ENCODE measurements at regions not wholly inside any gene's neighbourhood (a gene's known extent, or its start where the extent isn't known, plus 50 kb on each side); places are given as distances from the start of the nearest gene placed in this dataset.

GRCh38 chr1:23639460-23640095 lies 52.0 kb upstream of the RPL11 start:
- no peak for DNase-seq

GRCh38 chr1:23638786-23639241 lies 52.8 kb upstream of the RPL11 start:
- no peak for DNase-seq

- no peak for DNase-seq
These were observed 53.4 kb upstream of the RPL11 start for GRCh38 chr1:23638188-23638619.

- no peak for DNase-seq
These were observed 55.6 kb upstream of the RPL11 start for GRCh38 chr1:23636009-23636408.

DNA sequence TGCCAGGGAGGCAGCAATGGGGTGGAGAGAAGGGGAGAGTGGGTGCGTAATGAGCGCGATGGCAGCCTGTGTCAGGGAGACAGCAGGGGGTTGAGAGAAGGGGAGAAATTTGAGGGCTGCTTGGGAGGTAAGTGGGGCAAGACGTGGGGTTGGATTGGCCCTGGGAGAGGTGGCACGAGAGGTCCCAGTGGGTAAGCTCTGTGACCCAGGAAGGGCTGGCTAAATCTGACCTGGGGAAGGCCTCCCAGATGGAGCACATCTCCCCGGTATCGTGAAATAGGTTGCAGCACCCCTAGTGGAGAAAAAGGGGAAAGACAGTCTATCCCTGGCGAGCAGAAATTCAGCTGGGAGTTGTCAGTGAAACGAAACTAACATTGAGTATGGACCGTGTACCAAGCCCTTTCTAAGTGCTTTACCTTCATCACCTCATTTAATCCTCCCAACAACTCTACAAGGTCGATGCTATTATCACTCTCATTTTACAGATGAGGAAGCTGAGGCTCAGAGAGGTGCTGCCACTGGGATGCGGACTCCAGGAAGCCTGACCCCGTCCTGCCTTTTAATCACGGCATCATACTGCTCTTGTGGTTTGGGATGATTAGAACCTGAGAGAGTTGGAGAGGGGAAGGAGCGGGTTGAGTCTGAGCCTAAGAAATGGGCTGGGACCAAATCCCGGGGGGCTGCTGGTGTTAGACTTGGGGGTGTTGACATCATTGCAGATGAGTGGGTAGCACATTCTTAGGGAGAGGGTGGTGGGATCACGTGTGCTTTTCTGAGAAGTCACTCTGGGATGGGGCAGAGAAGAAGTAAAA lies 56.6 kb upstream of the RPL11 start:
- DNase-seq: peak in 1 of 2 experiments; percentile 43

GRCh38 chr1:23634518-23634839 lies 57.1 kb upstream of the RPL11 start:
- no peak for DNase-seq

DNA sequence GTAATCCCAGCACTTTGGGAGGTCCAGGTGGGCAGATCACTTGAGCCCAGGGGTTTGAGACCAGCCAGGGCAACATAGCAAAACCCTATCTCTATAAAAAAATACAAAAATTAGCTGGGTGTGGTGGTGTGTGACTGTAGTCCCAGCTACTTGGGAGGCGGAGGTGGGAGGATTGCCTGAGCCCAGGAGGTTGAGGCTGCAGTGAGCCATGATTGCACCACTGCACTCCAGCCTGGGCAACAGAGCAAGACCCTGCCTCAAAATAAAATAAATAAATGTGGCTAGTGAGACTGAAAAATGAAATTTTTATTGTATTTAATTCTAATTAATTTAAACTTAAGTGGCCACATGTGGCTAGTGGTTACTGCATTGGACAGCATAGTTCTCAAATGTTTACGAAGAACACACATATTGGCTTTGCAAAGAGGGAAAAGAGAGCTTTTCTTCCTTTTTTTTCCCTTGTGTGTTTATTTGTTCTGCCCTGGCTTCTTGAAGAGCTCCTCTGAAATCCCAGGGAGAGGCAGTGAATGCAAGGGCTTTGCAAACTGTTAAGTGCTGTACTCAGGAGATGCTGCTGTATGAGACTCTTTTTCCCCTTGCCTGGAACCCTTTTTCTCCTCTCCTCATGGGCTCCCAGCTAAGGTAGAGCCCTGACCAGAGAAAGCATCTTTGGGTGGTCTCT lies 59.0 kb upstream of the RPL11 start:
- no peak for DNase-seq

- DNase-seq: no peak
These were observed 61.8 kb upstream of the RPL11 start for GRCh38 chr1:23629708-23630290.

DNA sequence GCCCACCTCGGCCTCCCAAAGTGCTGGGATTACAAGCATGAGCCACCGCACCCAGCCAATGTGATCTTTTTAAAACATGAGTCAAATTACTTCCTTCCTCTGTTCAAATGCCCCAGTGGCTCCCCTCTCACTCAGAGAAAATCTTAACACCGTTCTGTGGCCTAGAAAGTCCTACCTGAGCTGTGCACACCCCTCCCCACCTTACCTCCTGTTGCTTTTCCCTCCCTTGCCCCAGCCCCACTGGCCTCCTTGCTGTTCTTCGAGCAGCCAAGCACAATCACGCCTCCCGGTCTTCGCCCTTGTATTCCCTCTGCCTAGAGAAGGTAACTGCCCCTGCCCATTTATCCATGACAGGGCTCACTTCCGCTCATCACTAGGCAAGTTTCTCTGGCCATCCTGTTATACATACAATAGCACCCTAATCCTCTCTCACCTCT lies 62.6 kb upstream of the RPL11 start:
- no peak for DNase-seq

- no peak for DNase-seq
These were observed 64.4 kb upstream of the RPL11 start for GRCh38 chr1:23627069-23627735.

DNA sequence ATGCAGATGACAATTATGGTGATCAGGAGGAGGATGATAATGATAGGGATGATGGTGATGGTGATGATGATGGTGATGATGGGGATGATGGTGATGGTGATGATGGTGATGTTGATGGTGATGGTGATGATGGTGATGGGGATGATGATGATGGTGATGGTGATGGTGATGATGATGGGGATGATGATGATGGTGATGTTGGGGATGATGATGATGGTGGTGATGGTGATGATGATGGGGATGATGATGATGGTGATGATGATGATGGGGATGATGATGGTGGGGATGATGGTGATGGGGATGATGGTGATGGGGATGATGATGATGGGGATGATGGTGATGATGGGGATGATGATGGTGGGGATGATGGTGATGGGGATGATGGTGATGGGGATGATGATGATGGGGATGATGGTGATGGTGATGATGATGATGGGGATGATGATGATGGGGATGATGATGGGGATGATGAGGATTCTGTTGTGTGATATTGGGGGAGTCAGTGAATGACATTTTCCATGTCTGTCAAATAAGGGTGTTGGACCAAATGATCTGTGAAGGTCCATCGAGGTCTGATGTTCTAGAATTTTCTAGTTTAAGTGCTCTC lies 65.6 kb upstream of the RPL11 start:
- no peak for DNase-seq

DNA sequence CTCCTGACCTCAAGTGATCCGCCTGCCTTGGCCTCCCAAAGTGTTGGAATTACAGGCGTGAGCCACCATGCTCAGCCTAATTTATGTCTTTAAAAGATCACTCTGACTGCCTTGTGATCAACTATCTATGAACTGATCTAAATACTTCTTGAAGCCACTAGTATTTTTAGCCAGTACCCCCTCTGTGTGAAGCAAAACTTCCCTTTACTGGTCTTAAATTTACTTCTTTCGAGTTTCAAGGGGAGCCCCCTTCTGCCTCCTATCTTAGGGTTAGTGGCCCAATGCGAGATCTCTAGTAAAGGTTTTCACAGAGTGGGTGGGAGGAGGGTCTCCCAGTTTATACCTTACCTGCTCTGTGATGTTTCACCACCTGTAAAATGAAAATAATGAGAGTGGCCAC lies 66.1 kb upstream of the RPL11 start:
- no peak for DNase-seq

DNA sequence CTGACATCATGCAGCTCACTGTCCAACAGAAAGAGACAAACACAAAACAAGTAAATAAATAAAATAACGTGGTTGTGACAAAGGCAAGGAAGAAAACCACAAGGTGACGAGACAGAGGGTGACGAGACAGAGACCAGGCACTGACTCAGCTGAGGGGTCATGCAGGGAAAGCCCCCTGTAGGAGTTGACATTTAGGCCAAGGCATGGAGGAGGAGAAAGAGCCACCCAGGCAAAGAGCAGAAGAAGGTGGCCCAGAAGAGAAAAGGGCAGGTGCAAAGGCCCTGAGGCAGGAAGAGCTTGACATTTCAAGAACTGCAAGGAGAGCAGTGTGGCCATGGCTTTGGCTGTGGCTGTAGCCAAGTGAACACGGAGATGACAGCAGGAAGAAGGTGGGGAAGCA lies 65.1 kb upstream of the ID3 start:
- DNase-seq: no peak

DNA sequence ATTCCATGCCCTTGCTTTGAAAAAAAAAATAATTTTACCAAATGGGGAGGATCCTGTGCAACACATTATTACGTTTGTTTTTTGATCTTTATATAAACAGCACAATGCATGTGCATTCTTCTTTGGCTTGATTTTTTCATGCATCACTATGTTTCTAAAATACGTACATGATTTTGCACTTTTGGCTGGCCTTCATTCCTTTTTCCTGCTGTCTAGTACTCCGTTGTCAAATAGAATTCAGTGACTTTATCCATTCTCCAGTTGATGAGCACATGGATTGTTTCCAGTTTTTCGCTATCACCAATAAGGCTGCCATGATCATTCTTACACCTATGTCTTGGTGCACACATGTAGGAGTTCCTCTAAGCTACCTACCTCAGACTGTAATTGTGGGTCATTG lies 63.0 kb upstream of the ID3 start:
- no peak for DNase-seq

DNA sequence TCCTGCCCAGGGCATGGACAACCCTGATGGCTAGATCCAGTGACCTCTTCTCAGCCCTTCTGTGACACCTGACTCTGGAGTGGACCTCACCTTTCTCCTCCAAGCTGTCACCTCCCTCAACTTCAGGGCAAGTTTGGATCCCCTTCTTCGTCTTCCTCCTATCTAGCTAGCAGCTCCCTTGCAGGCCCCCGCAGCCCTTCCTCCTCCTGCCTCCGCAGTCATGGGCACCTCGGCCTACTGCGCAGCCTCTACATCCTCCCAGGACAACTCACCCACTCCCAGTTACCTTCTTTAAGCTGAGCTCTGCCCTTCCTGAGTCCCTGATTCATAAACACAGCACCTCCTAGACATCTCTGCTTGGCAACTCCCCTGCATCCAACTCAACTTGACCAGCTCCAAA lies 61.3 kb upstream of the ID3 start:
- no peak for DNase-seq

DNA sequence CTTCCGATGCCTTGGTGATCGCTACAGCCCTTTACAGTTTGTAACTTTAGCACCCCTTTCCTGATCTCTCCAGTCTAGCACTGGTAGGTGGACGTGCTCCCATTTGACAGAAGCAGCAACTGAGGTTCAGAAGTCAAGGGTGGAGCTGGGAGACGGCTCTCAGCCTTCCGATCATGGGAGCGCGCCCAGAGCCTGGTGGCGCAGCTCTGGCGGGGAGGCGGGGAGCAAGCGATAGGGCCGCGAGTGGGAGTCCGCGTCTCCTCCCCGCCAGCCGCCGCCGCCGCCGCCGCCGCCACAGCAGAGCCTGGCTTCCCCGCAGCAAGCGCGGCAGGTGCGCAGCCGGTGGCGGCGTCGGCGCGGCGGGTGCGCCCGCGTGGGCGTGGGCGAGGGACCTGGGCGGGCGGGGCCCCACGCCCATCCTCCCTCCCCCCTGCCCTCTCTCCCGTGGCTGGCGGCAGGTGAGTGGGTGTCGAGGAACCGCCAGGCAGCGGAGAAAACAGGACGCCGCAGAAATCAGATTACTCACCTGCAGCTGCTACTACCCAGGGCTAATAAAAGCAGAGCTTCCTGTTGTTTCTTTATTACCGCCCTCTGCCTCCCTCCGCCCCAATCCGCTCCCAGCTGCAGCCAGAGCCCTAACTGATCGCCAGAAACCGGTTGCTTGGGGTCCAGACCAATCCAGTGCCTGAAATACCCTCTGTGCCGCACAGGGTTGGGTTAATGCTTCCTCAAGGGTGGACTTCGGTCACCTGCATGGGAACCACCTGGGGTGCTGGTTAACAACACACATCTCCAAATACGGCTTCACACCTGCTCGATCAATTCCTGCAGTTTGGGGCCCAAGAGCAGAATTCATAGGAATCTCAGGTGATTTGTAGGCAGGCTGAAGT lies 60.2 kb upstream of the ID3 start:
- DNase-seq: no peak

- no peak for DNase-seq
These were observed 59.3 kb upstream of the ID3 start for GRCh38 chr1:23618586-23619083.

DNA sequence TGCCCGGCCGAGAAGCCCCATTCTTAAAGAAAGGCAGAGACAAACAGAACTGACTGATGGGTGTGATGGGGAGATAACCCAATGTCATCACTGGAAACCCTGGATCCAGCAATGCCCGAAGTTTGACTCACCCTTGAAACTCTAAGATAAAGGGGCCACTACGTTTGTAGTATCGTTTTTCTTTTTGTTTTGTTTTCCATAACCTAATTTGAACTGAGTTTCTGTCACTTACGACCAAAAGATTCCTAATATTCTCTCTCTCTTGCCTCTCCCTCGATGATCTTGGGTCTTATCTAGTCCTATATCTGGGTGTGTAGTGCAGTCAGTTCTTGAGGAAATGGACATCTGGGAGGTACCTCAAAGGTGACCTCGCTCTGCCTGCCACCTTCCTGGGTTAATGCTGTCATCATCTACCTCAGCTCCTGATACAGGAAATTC lies 57.8 kb upstream of the ID3 start:
- no peak for DNase-seq

- DNase-seq: no peak
These were observed 57.1 kb upstream of the ID3 start for GRCh38 chr1:23616292-23616824.

DNA sequence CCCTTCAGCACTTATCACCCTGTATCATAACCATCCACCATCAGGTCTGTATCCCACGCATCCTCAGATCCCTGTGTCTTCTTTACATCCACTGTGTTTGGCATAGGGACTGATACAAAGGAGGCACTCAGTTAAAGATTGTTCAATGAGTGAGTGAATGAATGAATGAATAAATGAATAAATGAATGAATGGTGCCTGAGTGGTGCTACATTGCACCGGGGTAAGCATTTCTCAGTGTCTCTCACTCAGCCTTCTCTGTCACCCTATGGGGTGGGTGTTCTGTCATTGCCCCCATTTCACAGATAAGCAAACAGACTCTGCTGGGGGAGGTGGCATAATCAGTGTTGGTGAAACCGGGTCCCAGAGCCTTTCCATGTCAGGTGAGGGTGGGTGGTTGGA lies 56.6 kb upstream of the ID3 start:
- DNase-seq: no peak

DNA sequence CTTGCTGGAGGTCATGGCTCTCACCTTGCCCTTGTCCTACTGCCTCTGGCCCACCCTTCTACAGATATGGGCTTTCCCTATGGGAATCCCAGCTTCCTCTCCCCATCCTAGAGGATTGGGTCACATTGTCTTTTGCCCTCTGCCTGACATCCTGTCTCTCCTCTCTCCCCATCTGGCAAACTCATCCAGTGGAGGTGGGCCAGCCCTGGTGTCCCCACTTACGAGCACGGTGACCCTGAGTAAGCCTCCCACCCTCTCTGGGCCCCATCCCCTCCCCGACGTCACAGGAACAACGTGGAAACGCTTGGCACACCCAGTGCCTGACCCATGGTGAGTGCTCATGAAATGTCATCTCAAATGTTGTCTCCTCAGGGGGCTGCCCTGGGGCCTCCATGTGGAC lies 56.1 kb upstream of the ID3 start:
- no peak for DNase-seq
